HL-60/S4 treated with phorbol 12-myristate 13-acetate at 8.2 ng/mL for 4 days and 3 days (cell line): ENCODE measurements at regions not wholly inside any gene's neighbourhood (a gene's known extent, or its start where the extent isn't known, plus 50 kb on each side); places are given as distances from the start of the nearest gene placed in this dataset.

Experiments used
- in situ Hi-C: fragments of 300-500 bp; cut with MboI; formaldehyde crosslinking; loops from 2 replicates; pipeline ENCODE4 v1.15.0; 2022; ENCODE audit warnings: low sequenced_read_pairs

DNA sequence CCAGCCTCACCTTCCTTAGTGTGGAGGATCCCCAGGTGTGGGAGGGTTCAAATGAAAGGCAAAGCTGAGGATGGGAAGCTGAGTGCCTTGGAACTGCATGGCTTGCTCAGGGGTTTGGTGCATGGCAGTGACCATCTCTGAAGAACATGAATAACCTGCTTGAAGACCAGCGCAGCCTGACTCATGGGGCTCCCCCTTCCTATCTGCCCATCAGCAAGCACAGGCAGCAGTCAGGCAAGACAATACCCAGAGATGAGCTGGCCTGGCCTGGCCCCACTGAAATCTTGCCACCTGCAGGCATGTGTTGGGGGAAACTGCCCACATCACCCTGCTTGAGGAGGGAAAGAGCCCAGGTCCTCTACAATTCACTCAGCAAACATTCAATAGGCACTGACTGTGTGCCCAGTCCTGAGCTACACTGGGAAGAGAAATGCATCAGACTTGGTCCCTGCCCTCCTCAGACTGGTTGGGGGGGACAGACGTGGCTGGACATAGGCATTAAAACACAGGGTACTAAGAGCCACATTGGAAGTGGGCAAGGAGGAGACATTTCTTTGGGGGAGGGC, 105.0 kb upstream of the ALDH1B1 start:
- in situ Hi-C loops, result no loop called here

DNA sequence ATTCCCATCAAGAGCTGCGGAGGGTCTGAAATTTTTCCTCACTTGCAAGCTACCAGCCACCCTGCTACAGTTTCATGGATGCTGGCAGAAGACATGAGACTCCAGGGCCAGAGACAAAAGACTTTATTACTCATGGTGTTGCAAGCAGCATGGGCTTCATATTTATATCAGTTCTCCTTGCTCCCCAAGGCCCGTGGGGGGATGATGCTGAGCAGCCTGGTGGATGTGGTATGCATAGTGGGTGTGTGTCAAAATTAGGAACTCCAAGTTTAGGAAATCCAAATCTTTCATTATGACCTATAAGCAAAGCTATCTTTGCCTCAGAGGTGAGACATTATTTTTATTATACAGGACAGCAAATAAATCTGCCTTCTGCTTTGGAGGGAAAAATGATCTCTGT, 105.7 kb upstream of the ALDH1B1 start:
- in situ Hi-C loops, result no loop called here

- in situ Hi-C loops, result no loop called here
These were observed 106.1 kb upstream of the ALDH1B1 start for GRCh38 chr9:38286357-38286756.

- in situ Hi-C loops, result no loop called here
These were observed 107.3 kb upstream of the ALDH1B1 start for GRCh38 chr9:38285236-38285635.

DNA sequence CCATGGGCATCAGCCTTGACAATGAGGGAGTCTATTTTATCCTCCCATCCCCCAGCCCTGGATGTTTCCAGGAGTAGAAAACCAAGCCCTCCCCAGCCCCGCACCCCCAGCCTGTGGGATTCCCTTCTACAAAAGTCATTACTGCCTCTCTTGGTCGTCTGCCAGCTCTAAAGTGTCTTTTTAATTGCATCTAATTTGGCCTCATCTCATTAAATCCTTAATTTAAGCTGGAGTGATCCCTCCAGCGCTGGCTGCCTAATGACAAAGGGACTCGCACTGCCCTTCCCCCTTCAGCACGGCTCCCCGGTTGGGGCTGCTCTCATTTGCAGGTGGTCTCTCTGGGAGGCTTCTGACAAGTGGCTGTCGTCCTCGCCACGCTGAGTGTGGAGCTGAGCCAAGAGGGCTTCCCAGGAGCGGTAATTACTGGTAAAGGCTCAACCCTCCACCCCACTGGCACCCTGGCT, 107.9 kb upstream of the ALDH1B1 start:
- in situ Hi-C loops, result no loop called here

GRCh38 chr9:38284039-38284575, 108.4 kb upstream of the ALDH1B1 start:
- in situ Hi-C loops, result no loop called here

DNA sequence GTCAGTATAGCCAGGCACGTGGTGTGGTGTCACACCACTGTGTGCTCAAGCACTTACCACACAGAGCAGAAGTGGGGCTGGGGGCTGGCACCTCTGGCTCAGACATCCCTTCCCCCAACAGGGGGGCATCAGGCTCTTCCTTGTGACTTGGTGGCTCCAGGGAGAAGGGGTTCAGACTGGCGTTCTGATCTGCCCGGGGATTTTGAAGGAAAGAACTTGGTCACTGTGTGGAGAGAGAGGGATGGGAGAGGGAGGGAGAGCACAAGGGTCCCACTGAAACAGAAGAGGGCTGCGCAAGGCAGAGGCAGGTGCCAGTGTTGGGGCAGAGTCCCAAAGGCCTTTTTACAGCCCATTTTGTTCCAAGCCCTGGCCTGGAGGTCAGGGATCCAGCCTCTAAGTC, 109.7 kb upstream of the ALDH1B1 start:
- in situ Hi-C loops, result no loop called here

GRCh38 chr9:38281917-38282316, 110.6 kb upstream of the ALDH1B1 start:
- in situ Hi-C loops, result no loop called here

- in situ Hi-C loops, result no loop called here
These were observed 111.3 kb upstream of the ALDH1B1 start for GRCh38 chr9:38281196-38281595.

GRCh38 chr9:38280251-38280800, 112.2 kb upstream of the ALDH1B1 start:
- in situ Hi-C loops, result no loop called here

- in situ Hi-C loops, result no loop called here
These were observed 113.4 kb upstream of the ALDH1B1 start for GRCh38 chr9:38278931-38279679.

DNA sequence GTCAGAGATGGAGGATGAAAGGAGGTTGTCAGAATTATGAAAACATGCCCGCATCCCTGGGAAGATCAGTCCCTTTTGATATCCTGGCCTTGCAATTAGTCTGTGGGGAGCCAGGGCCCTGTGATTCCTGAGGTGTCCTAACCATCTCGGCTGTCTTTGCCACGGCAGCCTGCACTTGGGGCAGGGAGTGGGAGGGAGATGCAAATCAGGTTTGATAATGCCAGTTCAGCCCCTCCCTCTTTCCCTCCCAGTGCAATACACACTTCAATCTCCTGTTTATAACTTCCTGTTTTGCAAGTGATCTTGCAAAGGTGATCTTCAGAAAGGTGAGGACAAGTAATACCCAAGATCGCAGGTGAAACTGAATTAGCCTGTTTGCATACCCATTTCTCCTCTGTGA, 114.0 kb upstream of the ALDH1B1 start:
- in situ Hi-C loops, result no loop called here

DNA sequence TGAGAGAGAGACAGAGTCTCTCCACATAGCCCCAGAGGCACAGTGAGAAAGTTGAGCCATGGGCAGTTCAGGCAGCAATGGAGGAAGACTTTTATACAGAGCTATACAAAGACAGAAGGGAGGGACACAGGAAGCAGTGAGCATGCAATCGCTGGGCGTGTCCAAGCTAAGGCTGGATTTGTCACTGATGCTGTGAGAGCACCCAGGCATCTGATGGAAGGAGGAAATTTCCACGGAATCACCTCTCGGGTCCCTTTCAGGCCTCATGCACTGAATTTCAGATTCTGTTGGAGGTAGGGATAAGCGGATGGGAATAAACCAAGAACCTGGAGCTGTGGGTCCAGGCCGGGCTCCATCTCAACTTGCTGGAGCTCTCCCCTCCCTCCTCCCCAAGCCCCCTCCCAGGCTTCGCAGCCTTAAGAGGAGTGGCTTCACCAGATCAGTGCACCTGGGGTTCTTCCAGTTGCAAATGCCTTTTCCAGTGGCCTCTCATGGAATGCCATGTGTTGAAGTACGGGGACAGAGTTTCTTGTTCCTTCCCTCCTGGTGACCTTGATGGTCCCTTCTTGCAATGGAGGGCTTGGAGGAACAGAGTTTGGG, 114.8 kb upstream of the ALDH1B1 start:
- in situ Hi-C loops, result no loop called here

DNA sequence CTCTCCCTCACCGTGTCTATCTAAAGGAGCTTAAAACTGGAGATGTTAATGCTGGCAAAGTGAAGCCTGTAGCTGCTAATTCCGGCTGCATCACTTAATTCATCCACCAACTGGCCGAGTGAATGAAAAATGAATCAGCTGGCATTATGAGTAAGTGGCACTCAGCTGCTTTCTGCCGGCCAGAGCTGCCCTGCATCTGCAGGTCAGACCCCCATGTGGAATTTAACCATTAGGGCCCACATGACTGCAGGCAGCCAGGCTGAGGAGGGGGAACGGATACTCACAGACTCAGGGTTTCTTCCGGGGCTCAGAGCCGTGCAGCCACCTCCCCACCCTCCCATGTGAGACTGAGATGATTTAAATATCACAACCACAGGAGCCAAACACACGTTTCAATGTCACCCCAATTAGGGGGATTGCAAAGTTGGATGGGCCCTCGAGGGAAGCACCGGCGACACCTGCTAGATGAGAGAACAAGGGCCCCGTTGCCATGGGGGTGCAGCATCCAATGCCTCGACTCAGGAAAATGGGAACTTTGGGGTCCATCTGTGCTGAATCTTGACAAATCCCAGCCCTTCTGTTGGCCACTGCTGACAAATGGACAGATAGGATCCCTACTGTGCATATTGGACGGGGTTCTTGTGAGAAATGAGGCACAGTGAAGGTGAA, 115.6 kb upstream of the ALDH1B1 start:
- in situ Hi-C loops, result no loop called here

DNA sequence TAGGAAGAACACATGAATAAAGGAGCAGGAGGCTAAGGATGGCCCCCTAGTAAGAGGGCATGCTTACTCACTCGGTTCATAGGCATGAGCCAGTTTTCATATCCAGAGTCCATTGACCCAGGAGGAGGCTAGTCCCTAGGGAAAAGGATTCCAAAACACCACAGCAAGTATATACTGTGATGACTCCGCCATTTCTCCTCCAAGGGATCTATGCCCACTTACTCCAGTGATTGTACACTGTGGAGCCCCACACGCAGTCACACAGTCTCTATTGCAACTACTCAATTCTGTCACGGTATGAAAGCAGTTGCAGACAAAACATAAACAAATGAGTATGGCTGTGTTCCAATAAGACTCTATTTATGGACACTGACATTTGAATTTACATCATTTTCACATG, 117.7 kb upstream of the ALDH1B1 start:
- in situ Hi-C loops, result no loop called here

- in situ Hi-C loops, result no loop called here
These were observed 119.8 kb upstream of the ALDH1B1 start for GRCh38 chr9:38272710-38273109.

DNA sequence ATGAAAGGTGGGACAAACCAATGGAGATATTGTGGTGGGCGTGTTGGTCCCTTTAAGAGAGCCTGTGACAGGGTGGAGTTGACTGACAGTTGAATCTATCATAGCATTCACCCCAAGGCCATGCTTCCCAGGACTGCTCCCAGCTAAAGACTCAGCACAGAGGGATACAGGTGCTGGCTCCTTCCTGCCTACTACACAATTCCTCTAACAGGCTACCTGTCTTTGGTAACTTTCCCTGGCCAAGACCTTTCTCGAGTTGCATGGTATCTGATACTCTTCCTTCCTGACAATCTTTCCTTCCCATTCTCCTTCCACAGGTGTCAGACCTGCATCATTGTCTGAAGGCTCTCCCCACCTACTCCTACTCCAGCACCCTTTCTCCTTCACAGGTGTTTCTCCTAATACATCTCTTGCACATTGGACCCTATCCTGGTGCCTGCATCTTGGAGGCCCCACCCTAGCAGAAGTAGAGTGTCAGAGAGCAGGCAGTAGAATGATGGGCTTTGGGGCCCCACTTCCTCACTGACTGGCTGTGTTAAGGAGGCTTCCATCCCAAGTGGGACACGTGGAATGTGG, 120.7 kb upstream of the ALDH1B1 start:
- in situ Hi-C loops, result no loop called here

DNA sequence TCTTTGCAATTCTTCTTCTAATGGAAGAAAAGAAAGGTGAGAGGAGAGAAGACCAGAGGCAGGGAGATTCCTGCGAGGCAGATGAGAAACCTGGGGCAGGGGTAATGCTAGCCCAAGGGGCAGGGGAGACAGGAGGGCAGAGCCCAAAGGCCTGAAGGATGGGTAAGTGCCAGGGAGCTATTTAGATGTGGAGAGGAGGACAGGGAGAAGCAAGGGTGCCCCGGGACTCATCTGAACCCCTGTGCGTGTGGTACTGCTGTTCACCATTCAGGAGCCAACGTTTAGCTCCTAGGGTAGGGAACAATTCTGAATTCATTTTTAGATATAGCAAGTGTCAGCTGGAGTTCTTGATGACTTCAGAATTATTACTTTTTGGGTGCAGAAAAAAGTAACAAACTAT, 122.7 kb upstream of the ALDH1B1 start:
- in situ Hi-C loops, result loop anchor here (10.0 kb wide), 1 partner anchor 365 kb away; the partner anchor contains the start of gene SLC25A51

DNA sequence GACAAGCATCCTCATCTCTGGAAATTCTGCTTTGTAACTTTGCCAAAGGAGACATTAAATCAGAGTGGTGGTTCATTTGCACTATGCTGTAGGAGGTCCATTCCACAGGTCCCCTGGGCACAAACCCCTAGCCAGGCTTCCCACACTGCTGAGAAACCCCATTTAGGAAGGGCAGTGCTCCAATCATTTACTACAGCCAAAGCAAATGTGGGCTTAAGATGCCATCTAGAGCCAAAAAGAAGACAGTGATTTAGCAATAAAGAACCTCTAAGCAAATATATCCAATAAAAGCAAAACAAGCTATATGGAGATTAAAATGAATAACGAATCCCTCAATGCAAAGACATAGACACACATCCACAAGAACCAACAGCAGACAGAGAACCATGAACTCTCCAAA, 129.0 kb upstream of the ALDH1B1 start:
- in situ Hi-C loops, result loop anchor here (10.0 kb wide), 1 partner anchor 359 kb away; the partner anchor contains the start of gene SLC25A51

GRCh38 chr9:38259519-38260218, 132.8 kb upstream of the ALDH1B1 start:
- in situ Hi-C loops, result loop anchor here (10.0 kb wide), 1 partner anchor 355 kb away; the partner anchor contains the start of gene SLC25A51
